NCI-H146 treated with DMSO at 0.1 percent for 48 hours (cell line): ENCODE measurements at regions not wholly inside any gene's neighbourhood (a gene's known extent, or its start where the extent isn't known, plus 50 kb on each side); places are given as distances from the start of the nearest gene placed in this dataset.

Source experiments
- DNase-seq: peaks from one replicate; lab custom pipeline; 2025; ENCODE audit not compliant: unreplicated experiment; lab: John Stamatoyannopoulos, UW

GRCh38 chr12:89946518-89947135 is 238.0 kb upstream of the ATP2B1 start:
- DNase-seq = no peak

GRCh38 chr12:89945123-89945522 is 236.5 kb upstream of the ATP2B1 start:
- no peak for DNase-seq

- DNase-seq = no peak
Measured at GRCh38 chr12:89943463-89943862, 234.8 kb upstream of the ATP2B1 start.

DNA sequence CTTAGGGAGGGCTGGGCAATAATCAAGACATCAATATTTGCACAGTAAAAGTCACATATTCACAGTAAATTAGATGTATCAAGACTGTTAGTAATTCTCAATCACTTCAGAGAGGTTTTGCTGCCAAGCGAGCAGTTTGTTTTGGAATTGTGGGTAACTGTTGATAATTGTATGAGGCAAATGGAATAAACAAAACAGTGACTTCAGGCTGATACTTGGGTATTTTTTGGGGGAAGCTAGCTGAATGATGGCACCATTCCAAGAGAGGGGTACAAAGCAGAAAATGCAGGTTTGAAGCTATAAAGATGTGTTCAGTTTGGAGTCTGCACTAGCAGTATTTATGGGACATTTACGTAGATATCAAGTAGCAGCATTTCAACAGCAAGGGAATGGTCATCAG is 232.8 kb upstream of the ATP2B1 start:
- DNase-seq = no peak

- no peak for DNase-seq
Measured at GRCh38 chr12:89939522-89940215, 231.0 kb upstream of the ATP2B1 start.

DNA sequence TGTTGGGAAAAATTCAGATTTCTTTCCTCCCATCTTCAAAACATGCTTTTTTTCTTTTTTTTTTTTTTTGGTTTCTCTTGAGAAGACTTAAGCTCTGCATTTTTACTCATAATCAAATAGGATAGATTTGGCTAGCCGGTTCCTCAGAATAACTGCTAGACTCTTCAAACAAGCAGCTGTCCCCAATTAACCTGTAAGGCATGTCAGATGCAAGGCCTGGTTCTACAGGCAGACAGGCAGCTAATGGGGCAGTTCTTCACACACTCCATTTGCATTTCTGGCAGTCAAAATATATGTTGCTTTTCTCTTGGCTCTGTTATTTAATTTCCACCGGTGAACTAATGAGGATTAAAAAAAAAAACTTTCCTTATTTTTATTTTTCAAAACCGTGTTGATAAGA is 228.0 kb upstream of the ATP2B1 start:
- no peak for DNase-seq

GRCh38 chr12:89935850-89936249 is 227.2 kb upstream of the ATP2B1 start:
- no peak for DNase-seq

GRCh38 chr12:89933911-89934310 is 225.3 kb upstream of the ATP2B1 start:
- no peak for DNase-seq

GRCh38 chr12:89932954-89933353 is 224.3 kb upstream of the ATP2B1 start:
- DNase-seq = no peak

GRCh38 chr12:89928467-89928866 is 219.8 kb upstream of the ATP2B1 start:
- DNase-seq = no peak

DNA sequence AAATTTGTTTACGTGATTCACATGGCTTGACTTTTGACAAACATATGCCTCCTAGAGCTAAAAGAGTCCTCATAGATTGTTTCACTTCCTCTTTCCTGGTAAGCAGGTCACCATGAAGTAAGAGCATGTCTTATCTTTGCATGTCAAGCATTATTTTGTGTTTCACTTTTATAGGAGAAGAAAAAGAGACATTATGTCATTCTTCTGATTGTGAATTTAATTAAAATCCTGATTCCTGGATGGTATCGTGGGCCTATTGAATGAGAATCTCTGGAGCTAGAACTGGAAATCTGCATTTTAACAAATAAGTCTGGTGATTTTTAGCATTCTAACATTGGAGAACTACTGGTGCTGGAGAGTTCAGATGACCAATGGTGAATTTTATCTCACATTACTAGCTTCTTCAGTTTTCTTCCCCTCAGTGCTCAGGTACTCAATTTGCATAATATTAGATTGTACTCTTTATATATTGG is 218.6 kb upstream of the ATP2B1 start:
- no peak for DNase-seq

- DNase-seq = no peak
Measured at GRCh38 chr12:89924191-89924590, 215.6 kb upstream of the ATP2B1 start.

DNA sequence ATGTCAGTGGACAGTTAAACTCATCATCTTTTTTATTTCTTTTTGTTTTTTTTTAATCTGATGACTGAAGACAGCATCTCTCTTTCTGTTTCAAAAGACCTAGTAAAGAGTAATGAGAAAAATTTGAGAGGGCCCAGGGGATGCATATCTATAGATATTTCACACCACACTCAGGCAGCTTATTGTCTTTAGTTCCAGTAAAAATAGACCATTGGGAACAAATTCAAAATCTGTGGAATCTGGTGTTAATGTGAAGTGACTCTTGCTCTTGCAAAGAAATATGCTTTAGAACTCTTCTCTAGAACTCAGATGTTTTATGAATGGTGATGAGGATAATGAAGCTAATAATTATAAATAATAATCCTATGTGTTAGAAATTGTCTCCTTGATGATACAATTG is 214.5 kb upstream of the ATP2B1 start:
- no peak for DNase-seq

- no peak for DNase-seq
Measured at GRCh38 chr12:89920866-89921265, 212.2 kb upstream of the ATP2B1 start.

GRCh38 chr12:89919241-89919906 is 210.7 kb upstream of the ATP2B1 start:
- DNase-seq = no peak

- no peak for DNase-seq
Measured at GRCh38 chr12:89918172-89918846, 209.7 kb upstream of the ATP2B1 start.

DNA sequence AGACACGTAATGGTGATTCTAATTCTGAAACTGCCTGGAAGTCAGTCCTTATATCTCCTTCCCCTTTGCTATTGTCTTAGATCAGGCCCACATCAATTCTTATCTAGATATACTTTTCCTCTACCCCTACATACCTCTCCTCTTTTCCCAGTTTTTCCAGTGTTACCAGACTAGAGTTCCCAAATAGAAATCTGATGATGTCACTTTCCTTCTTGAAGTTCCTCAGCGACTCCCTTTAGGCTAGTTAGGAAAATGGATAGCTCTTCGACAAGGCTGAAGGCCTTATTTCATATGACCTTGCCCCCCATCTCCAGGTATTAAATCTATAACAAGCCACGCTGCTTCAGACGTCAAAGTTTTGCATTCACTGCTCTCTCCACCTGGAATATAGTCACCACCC is 201.1 kb upstream of the ATP2B1 start:
- no peak for DNase-seq

DNA sequence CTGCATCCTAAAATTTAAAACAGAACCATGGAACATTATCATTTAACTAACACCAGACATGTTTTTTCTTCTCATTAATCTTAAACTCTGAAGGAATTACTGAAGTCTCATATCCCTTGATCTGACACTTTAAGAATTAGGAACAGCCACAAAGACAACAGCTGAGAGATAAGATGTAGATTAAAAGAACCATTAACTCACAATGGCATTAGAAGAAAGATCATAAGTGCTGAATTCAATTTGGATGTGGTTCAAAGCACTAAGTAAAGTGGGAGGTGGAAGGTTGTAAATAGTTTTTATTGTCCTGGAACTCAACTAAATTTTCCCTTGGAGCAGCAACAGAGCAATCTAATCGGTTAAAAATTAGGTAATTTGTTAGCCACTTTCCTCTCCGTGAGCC is 199.0 kb upstream of the ATP2B1 start:
- no peak for DNase-seq

DNA sequence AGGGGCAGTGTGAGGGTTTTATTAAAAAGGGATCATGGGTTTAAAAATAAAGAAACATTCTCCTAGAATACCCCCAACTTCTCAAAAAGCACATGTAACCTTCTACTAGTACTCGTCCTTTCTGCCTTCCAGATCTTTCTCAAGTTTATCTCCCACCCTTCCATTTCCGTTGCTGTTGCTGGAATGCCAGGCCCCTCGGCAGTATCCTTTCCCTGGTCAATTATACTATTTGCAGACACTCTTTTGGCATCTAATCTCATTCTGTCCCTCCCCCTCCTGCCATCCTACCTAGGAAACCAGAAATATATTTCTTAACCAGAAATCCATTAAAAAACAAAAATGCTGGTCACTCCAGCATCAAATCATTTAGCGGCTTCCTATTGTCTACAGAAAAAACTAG is 198.2 kb upstream of the ATP2B1 start:
- DNase-seq = no peak

DNA sequence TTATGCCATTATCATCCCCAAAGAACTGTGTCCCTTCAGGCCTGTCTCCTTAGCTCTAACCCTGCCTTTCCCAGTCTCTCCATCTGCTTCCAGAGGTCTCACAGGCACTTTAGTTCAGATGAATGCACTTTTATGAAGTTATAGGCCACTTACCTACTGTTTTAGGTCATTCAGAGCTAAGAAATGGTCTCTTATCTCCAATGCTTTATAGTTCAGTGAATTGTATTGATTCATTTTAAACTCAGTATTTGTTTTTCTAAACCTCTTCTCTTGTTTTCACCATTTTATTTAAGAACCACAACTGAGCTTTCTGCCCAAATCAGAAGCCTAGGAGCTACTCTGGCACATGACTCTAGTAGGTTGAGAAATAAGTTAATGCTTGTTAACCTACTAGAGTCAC is 197.5 kb upstream of the ATP2B1 start:
- DNase-seq = no peak

- no peak for DNase-seq
Measured at GRCh38 chr12:89901906-89902642, 193.4 kb upstream of the ATP2B1 start.
